Heart left ventricle (tissue), 16 donors: ENCODE measurements at regions not wholly inside any gene's neighbourhood (a gene's known extent, or its start where the extent isn't known, plus 50 kb on each side); places are given as distances from the start of the nearest gene placed in this dataset.

Source experiments
- ATAC-seq, 4 donors: fragments of 200-7000 bp; cut with Tn5 transposase; one replicate each; pipeline ENCODE4 v1.9.1; 2020 to 2022; ENCODE audit warnings: moderate library complexity in 4 of 4, mild to moderate bottlenecking in 3 of 4, moderate number of reproducible peaks in 1 of 4
- DNase-seq, 5 donors: peaks; one replicate each; pipeline ENCODE4 v3.0.0-alpha.2; 2020
- H3K27ac ChIP-seq, 12 donors: fragments of 200-600 bp; sonication (generic) in 4 of 12; one replicate each; pipeline versions ENCODE4 v1.5.0 to v1.8.0; 2016 to 2022; ENCODE audit warnings: mild to moderate bottlenecking in 2 of 12
- H3K27me3 ChIP-seq, 9 donors: fragments of 200-600 bp; sonication (generic) in 2 of 9; one replicate each; pipeline versions ENCODE4 v1.5.1 to v1.8.0; 2016 to 2022; ENCODE audit warnings: mild to moderate bottlenecking in 3 of 9
- H3K36me3 ChIP-seq, 9 donors: fragments of 200-600 bp; sonication (generic) in 2 of 9; one replicate each; pipeline versions ENCODE4 v1.5.0 to v1.8.0; 2018 to 2022; ENCODE audit warnings: mild to moderate bottlenecking in 2 of 9
- H3K4me1 ChIP-seq, 12 donors: fragments of 200-600 bp; sonication (generic) in 4 of 12; one replicate each; pipeline versions ENCODE4 v1.5.0 to v1.8.0; 2016 to 2022; ENCODE audit warnings: mild to moderate bottlenecking in 3 of 12
- H3K4me3 ChIP-seq, 12 donors: fragments of 200-600 bp; sonication (generic) in 4 of 12; one replicate each; pipeline versions ENCODE4 v1.5.0 to v1.8.0; 2017 to 2022; ENCODE audit warnings: mild to moderate bottlenecking in 9 of 12, moderate library complexity in 4 of 12
- H3K9me3 ChIP-seq, 12 donors: fragments of 200-600 bp; sonication (generic) in 4 of 12; one replicate each; pipeline versions ENCODE4 v1.5.0 to v1.8.0; 2016 to 2022; ENCODE audit warnings: mild to moderate bottlenecking in 1 of 12
- CTCF ChIP-seq, 12 donors: fragments of 200-600 bp; sonication (generic) in 4 of 12; IDR thresholded peaks; one replicate each; pipeline versions ENCODE4 v1.5.0 to v1.8.0; 2018 to 2022; ENCODE audit warnings: antibody characterized with exemption in 12 of 12, mild to moderate bottlenecking in 5 of 12
- POLR2A ChIP-seq, 2 donors: fragments of 450-650 bp; IDR thresholded peaks; one replicate each; pipeline ENCODE4 v1.6.1; 2017; ENCODE audit warnings: antibody characterized with exemption in 2 of 2, mild to moderate bottlenecking in 2 of 2, moderate library complexity in 2 of 2
- WGBS, 4 donors: extraction: QIAGEN DNeasy Blood & Tissue Kit in 2 of 4; methylation state at CpG; one replicate each; pipeline versions ENCODE4 v1.1.5 to v1.1.7; 2013 to 2018; 5-methylcytosine and 5-hydroxymethylcytosine counted together
- intact Hi-C, 10 donors: fragments of 100-400 bp; cut with DNase I; formaldehyde crosslinking; loops; one replicate each; pipeline versions ENCODE4 v1.11.1 to v1.14.2; 2022
- donor health status: ischemic (EF 13 %, LVEDD 7.1; RV severe dilation, severe dysfunction).
- donor health status: healthy with polysubstance abuse.
- donor health status: DM: no; HTN: yes; CAD: no.
- donor health status: DM: no; HTN: no; CAD: no.
- donor health status: ischemic (EF 25% LVEDD 6.9; RV normal size, moderate dysfunction).
- donor health status: ischemic (EF 25% LVEDD 5.7; RV mildly dilated, moderate dysfunction).
- donor health status: healthy.
- donor health status: DM: yes; HTN: yes; CAD: no.
- donor health status: ischemic (EF 35%, LVEDD 5.7; RV mildly dilated, moderate dysfunction).
- donor health status: nonischemic (EF 11% LVEDD 7.7; RV severe dilation, severe dysfunction).
- donor health status: DM: yes; HTN: yes; CAD: no.
- donor health status: PGD.
- donor health status: ischemic (EF 29% LVEDD 5.4; RV normal size, mild dysfunction).
- donor health status: nonischemic (EF 23%, LVEDD 6.1; RV moderate dilation, normal function).

GRCh38 chrX:40523852-40524251, 56.9 kb upstream of the ATP6AP2 start:
- 57 to 76% (median 68%) methylated on average over 3 of the region's 3 CpGs for WGBS, 4 donors
- H3K27me3 ChIP-seq: peaks cover 0 to 50% (median 0%) of the 10 kb centered on the region in 9 donors

GRCh38 chrX:40521868-40522450, 58.8 kb upstream of the ATP6AP2 start:
- H3K36me3 ChIP-seq: no peaks in the 10 kb centered on the region
- WGBS, 4 donors: 44 to 60% (median 52%) methylated on average over 8 to 11 of the region's 11 CpGs
- TF ChIP-seq CTCF (IDR thresholded peaks at IDR 0.05) (no peak), POLR2A (IDR thresholded peaks at IDR 0.05) (no peak)
- H3K27ac ChIP-seq: peak overlapping the region in 2 of 12 donors; percentile 15 to 19
- H3K27me3 ChIP-seq: peaks cover 0 to 49% (median 0%) of the 10 kb centered on the region in 9 donors
- DNase-seq (peak; percentile 35 to 81 (median 66)), ATAC-seq (peak; percentile 92 to 94 (median 93))
- intact Hi-C loops: no loop called here
- no peaks in the 10 kb centered on the region for H3K9me3 ChIP-seq
- no peak overlapping the region for H3K4me3 ChIP-seq
- H3K4me1 ChIP-seq: peaks cover 0 to 3% (median 0%) of the 10 kb centered on the region in 12 donors

More at GRCh38 chrX:40523852-40524251, 56.9 kb upstream of the ATP6AP2 start:
- intact Hi-C loops: no loop called here
- Histone ChIP-seq H3K9me3 (no peaks in the 10 kb centered on the region), H3K36me3 (no peaks in the 10 kb centered on the region), H3K4me1 (peaks cover 0 to 3% (median 0%) of the 10 kb centered on the region in 12 donors), H3K27ac (no peak overlapping the region), H3K4me3 (no peak overlapping the region)
- no peak for TF ChIP-seq CTCF (IDR thresholded peaks at IDR 0.05)
- TF ChIP-seq POLR2A (IDR thresholded peaks at IDR 0.05): no peak
- DNase-seq (no peak), ATAC-seq (no peak)

GRCh38 chrX:40514376-40514775, 66.4 kb upstream of the ATP6AP2 start:
- H3K4me1 ChIP-seq: no peaks in the 10 kb centered on the region
- H3K27ac ChIP-seq: no peak overlapping the region
- no peak overlapping the region for H3K4me3 ChIP-seq
- DNase-seq (no peak), ATAC-seq (no peak)
- 83 to 91% (median 89%) methylated on average over 8 of the region's 8 CpGs for WGBS, 4 donors
- TF ChIP-seq POLR2A (IDR thresholded peaks at IDR 0.05) (no peak), CTCF (IDR thresholded peaks at IDR 0.05) (no peak)
- no peaks in the 10 kb centered on the region for H3K9me3 ChIP-seq
- peaks cover 0 to 39% (median 0%) of the 10 kb centered on the region in 9 donors for H3K27me3 ChIP-seq
- intact Hi-C loops: no loop called here
- H3K36me3 ChIP-seq: no peaks in the 10 kb centered on the region

GRCh38 chrX:40513835-40514234, 66.9 kb upstream of the ATP6AP2 start:
- ATAC-seq: no peak
- DNase-seq: no peak
- H3K4me3 ChIP-seq: no peak overlapping the region
- H3K27me3 ChIP-seq: peaks cover 0 to 36% (median 0%) of the 10 kb centered on the region in 9 donors
- no peak overlapping the region for H3K27ac ChIP-seq
- no peaks in the 10 kb centered on the region for H3K9me3 ChIP-seq
- intact Hi-C loops: no loop called here
- H3K4me1 ChIP-seq: no peaks in the 10 kb centered on the region
- H3K36me3 ChIP-seq: no peaks in the 10 kb centered on the region
- TF ChIP-seq CTCF (IDR thresholded peaks at IDR 0.05) (no peak), POLR2A (IDR thresholded peaks at IDR 0.05) (no peak)
- WGBS, 4 donors: 77 to 87% (median 82%) methylated on average over 7 of the region's 7 CpGs
